ENCODE measurements at regions not wholly inside any gene's neighbourhood (a gene's known extent, or its start where the extent isn't known, plus 50 kb on each side); places are given as distances from the start of the nearest gene placed in this dataset.

- H3K27ac ChIP-seq (ENCODE audit: insufficient read depth, low read length, poor library complexity, severe bottlenecking), result no peak overlapping the region
- no peaks in the 10 kb centered on the region for H3K9me3 ChIP-seq (ENCODE audit: control insufficient read depth, low read length)
- no peak for DNase-seq
- no peaks in the 10 kb centered on the region for H3K4me1 ChIP-seq (ENCODE audit: control insufficient read depth, insufficient read depth, low read length, poor library complexity, severe bottlenecking)
- H3K27me3 ChIP-seq (replicated peaks; ENCODE audit: control insufficient read depth, insufficient read depth, low read length, poor library complexity, severe bottlenecking), result no peaks in the 10 kb centered on the region
- H3K4me3 ChIP-seq (ENCODE audit: insufficient read depth, low read depth, low read length, poor library complexity, severe bottlenecking), result no peak overlapping the region
- H3K36me3 ChIP-seq (ENCODE audit: control insufficient read depth, insufficient read depth, low read length), result no peaks in the 10 kb centered on the region
Observed at GRCh38 chr1:232428786-232429530, 201.0 kb downstream of the SIPA1L2 start.

GRCh38 chr1:232428036-232428645, 201.8 kb downstream of the SIPA1L2 start:
- DNase-seq, result no peak
- Histone ChIP-seq H3K27me3 (replicated peaks; ENCODE audit: control insufficient read depth, insufficient read depth, low read length, poor library complexity, severe bottlenecking) (no peaks in the 10 kb centered on the region), H3K4me1 (ENCODE audit: control insufficient read depth, insufficient read depth, low read length, poor library complexity, severe bottlenecking) (no peaks in the 10 kb centered on the region), H3K36me3 (ENCODE audit: control insufficient read depth, insufficient read depth, low read length) (no peaks in the 10 kb centered on the region), H3K27ac (ENCODE audit: insufficient read depth, low read length, poor library complexity, severe bottlenecking) (no peak overlapping the region), H3K9me3 (ENCODE audit: control insufficient read depth, low read length) (no peaks in the 10 kb centered on the region), H3K4me3 (ENCODE audit: insufficient read depth, low read depth, low read length, poor library complexity, severe bottlenecking) (no peak overlapping the region)

GRCh38 chr1:232426801-232427200, 203.1 kb downstream of the SIPA1L2 start:
- no peak overlapping the region for H3K27ac ChIP-seq (ENCODE audit: insufficient read depth, low read length, poor library complexity, severe bottlenecking)
- no peaks in the 10 kb centered on the region for H3K4me1 ChIP-seq (ENCODE audit: control insufficient read depth, insufficient read depth, low read length, poor library complexity, severe bottlenecking)
- no peaks in the 10 kb centered on the region for H3K36me3 ChIP-seq (ENCODE audit: control insufficient read depth, insufficient read depth, low read length)
- DNase-seq, result no peak
- H3K9me3 ChIP-seq (ENCODE audit: control insufficient read depth, low read length), result no peaks in the 10 kb centered on the region
- no peaks in the 10 kb centered on the region for H3K27me3 ChIP-seq (replicated peaks; ENCODE audit: control insufficient read depth, insufficient read depth, low read length, poor library complexity, severe bottlenecking)
- no peak overlapping the region for H3K4me3 ChIP-seq (ENCODE audit: insufficient read depth, low read depth, low read length, poor library complexity, severe bottlenecking)

GRCh38 chr1:232425421-232425820, 204.5 kb downstream of the SIPA1L2 start:
- no peak overlapping the region for H3K27ac ChIP-seq (ENCODE audit: insufficient read depth, low read length, poor library complexity, severe bottlenecking)
- DNase-seq, result no peak

GRCh38 chr1:232423591-232423990, 206.3 kb downstream of the SIPA1L2 start:
- no peak overlapping the region for H3K4me3 ChIP-seq (ENCODE audit: insufficient read depth, low read depth, low read length, poor library complexity, severe bottlenecking)
- DNase-seq, result no peak
- H3K27me3 ChIP-seq (replicated peaks; ENCODE audit: control insufficient read depth, insufficient read depth, low read length, poor library complexity, severe bottlenecking), result no peaks in the 10 kb centered on the region
- H3K36me3 ChIP-seq (ENCODE audit: control insufficient read depth, insufficient read depth, low read length), result no peaks in the 10 kb centered on the region
- H3K27ac ChIP-seq (ENCODE audit: insufficient read depth, low read length, poor library complexity, severe bottlenecking), result no peak overlapping the region
- no peaks in the 10 kb centered on the region for H3K4me1 ChIP-seq (ENCODE audit: control insufficient read depth, insufficient read depth, low read length, poor library complexity, severe bottlenecking)
- no peaks in the 10 kb centered on the region for H3K9me3 ChIP-seq (ENCODE audit: control insufficient read depth, low read length)

More at GRCh38 chr1:232425421-232425820, 204.5 kb downstream of the SIPA1L2 start:
- H3K27me3 ChIP-seq (replicated peaks; ENCODE audit: control insufficient read depth, insufficient read depth, low read length, poor library complexity, severe bottlenecking), result no peaks in the 10 kb centered on the region
- H3K4me1 ChIP-seq (ENCODE audit: control insufficient read depth, insufficient read depth, low read length, poor library complexity, severe bottlenecking), result no peaks in the 10 kb centered on the region
- no peaks in the 10 kb centered on the region for H3K36me3 ChIP-seq (ENCODE audit: control insufficient read depth, insufficient read depth, low read length)
- H3K4me3 ChIP-seq (ENCODE audit: insufficient read depth, low read depth, low read length, poor library complexity, severe bottlenecking), result no peak overlapping the region
- no peaks in the 10 kb centered on the region for H3K9me3 ChIP-seq (ENCODE audit: control insufficient read depth, low read length)

- no peaks in the 10 kb centered on the region for H3K9me3 ChIP-seq (ENCODE audit: control insufficient read depth, low read length)
- H3K27ac ChIP-seq (ENCODE audit: insufficient read depth, low read length, poor library complexity, severe bottlenecking), result no peak overlapping the region
- H3K27me3 ChIP-seq (replicated peaks; ENCODE audit: control insufficient read depth, insufficient read depth, low read length, poor library complexity, severe bottlenecking), result no peaks in the 10 kb centered on the region
- no peak for DNase-seq
- no peaks in the 10 kb centered on the region for H3K36me3 ChIP-seq (ENCODE audit: control insufficient read depth, insufficient read depth, low read length)
- no peak overlapping the region for H3K4me3 ChIP-seq (ENCODE audit: insufficient read depth, low read depth, low read length, poor library complexity, severe bottlenecking)
- no peaks in the 10 kb centered on the region for H3K4me1 ChIP-seq (ENCODE audit: control insufficient read depth, insufficient read depth, low read length, poor library complexity, severe bottlenecking)
Observed at GRCh38 chr1:232422898-232423297, 207.0 kb downstream of the SIPA1L2 start.

- Histone ChIP-seq H3K9me3 (ENCODE audit: control insufficient read depth, low read length) (no peaks in the 10 kb centered on the region), H3K4me1 (ENCODE audit: control insufficient read depth, insufficient read depth, low read length, poor library complexity, severe bottlenecking) (no peaks in the 10 kb centered on the region), H3K27me3 (replicated peaks; ENCODE audit: control insufficient read depth, insufficient read depth, low read length, poor library complexity, severe bottlenecking) (no peaks in the 10 kb centered on the region), H3K36me3 (ENCODE audit: control insufficient read depth, insufficient read depth, low read length) (no peaks in the 10 kb centered on the region), H3K27ac (ENCODE audit: insufficient read depth, low read length, poor library complexity, severe bottlenecking) (no peak overlapping the region), H3K4me3 (ENCODE audit: insufficient read depth, low read depth, low read length, poor library complexity, severe bottlenecking) (no peak overlapping the region)
- no peak for DNase-seq
Observed at GRCh38 chr1:232422098-232422497, 207.8 kb downstream of the SIPA1L2 start.

- Histone ChIP-seq H3K4me3 (ENCODE audit: insufficient read depth, low read depth, low read length, poor library complexity, severe bottlenecking) (no peak overlapping the region), H3K9me3 (ENCODE audit: control insufficient read depth, low read length) (no peaks in the 10 kb centered on the region), H3K4me1 (ENCODE audit: control insufficient read depth, insufficient read depth, low read length, poor library complexity, severe bottlenecking) (no peaks in the 10 kb centered on the region), H3K27ac (ENCODE audit: insufficient read depth, low read length, poor library complexity, severe bottlenecking) (no peak overlapping the region), H3K27me3 (replicated peaks; ENCODE audit: control insufficient read depth, insufficient read depth, low read length, poor library complexity, severe bottlenecking) (no peaks in the 10 kb centered on the region), H3K36me3 (ENCODE audit: control insufficient read depth, insufficient read depth, low read length) (no peaks in the 10 kb centered on the region)
- DNase-seq, result no peak
Observed at GRCh38 chr1:232421143-232421796, 208.7 kb downstream of the SIPA1L2 start.

GRCh38 chr1:232417636-232418248, 212.2 kb downstream of the SIPA1L2 start:
- H3K4me1 ChIP-seq (ENCODE audit: control insufficient read depth, insufficient read depth, low read length, poor library complexity, severe bottlenecking), result no peaks in the 10 kb centered on the region
- no peak overlapping the region for H3K4me3 ChIP-seq (ENCODE audit: insufficient read depth, low read depth, low read length, poor library complexity, severe bottlenecking)
- no peaks in the 10 kb centered on the region for H3K9me3 ChIP-seq (ENCODE audit: control insufficient read depth, low read length)
- no peaks in the 10 kb centered on the region for H3K27me3 ChIP-seq (replicated peaks; ENCODE audit: control insufficient read depth, insufficient read depth, low read length, poor library complexity, severe bottlenecking)
- H3K27ac ChIP-seq (ENCODE audit: insufficient read depth, low read length, poor library complexity, severe bottlenecking), result no peak overlapping the region
- no peaks in the 10 kb centered on the region for H3K36me3 ChIP-seq (ENCODE audit: control insufficient read depth, insufficient read depth, low read length)
- DNase-seq, result no peak
